ENCODE measurements at regions not wholly inside any gene's neighbourhood (a gene's known extent, or its start where the extent isn't known, plus 50 kb on each side); places are given as distances from the start of the nearest gene placed in this dataset.

- DNase-seq (no peak), ATAC-seq (ENCODE audit: insufficient read depth, low FRiP score) (no peak)
- Histone ChIP-seq H3K9ac (ENCODE audit: insufficient read depth in 1 of 2, low read length in 2 of 2) (no peak overlapping the region), H3K4me1 (ENCODE audit: control insufficient read depth in 5 of 5, insufficient read depth in 5 of 5, low read length in 5 of 5) (no peaks in the 10 kb centered on the region), H3K36me3 (ENCODE audit: control insufficient read depth in 4 of 4, insufficient read depth in 4 of 4, low read length in 4 of 4) (no peaks in the 10 kb centered on the region), H3K4me3 (no peak overlapping the region), H3K27ac (ENCODE audit: low read depth in 1 of 2, low read length in 1 of 2) (no peak overlapping the region), H3K9me3 (ENCODE audit: control insufficient read depth in 4 of 4, insufficient read depth in 3 of 4, low read length in 3 of 4) (peaks cover 0 to 3% (median 0%) of the 10 kb centered on the region in 4 donors), H3K27me3 (ENCODE audit: control insufficient read depth in 3 of 3, insufficient read depth in 3 of 3, low read length in 2 of 3) (no peaks in the 10 kb centered on the region)
- WGBS, 2 donors = 67 to 77% methylated on average over 7 of the region's 7 CpGs
- no peak for TF ChIP-seq CTCF (IDR thresholded peaks at IDR 0.05; ENCODE audit: control extremely low read depth, extremely low read depth)
These were observed 136.7 kb downstream of the MATN1 start for GRCh38 chr1:30586671-30587070.

- no peak overlapping the region for H3K27ac ChIP-seq (ENCODE audit: low read depth in 1 of 2, low read length in 1 of 2)
- no peaks in the 10 kb centered on the region for H3K36me3 ChIP-seq (ENCODE audit: control insufficient read depth in 4 of 4, insufficient read depth in 4 of 4, low read length in 4 of 4)
- no peaks in the 10 kb centered on the region for H3K4me1 ChIP-seq (ENCODE audit: control insufficient read depth in 5 of 5, insufficient read depth in 5 of 5, low read length in 5 of 5)
- no peaks in the 10 kb centered on the region for H3K27me3 ChIP-seq (ENCODE audit: control insufficient read depth in 3 of 3, insufficient read depth in 3 of 3, low read length in 2 of 3)
- ATAC-seq (ENCODE audit: insufficient read depth, low FRiP score) (no peak), DNase-seq (no peak)
- TF ChIP-seq CTCF (IDR thresholded peaks at IDR 0.05; ENCODE audit: control extremely low read depth, extremely low read depth) = no peak
- no peak overlapping the region for H3K4me3 ChIP-seq
- H3K9ac ChIP-seq (ENCODE audit: insufficient read depth in 1 of 2, low read length in 2 of 2) = no peak overlapping the region
- no peaks in the 10 kb centered on the region for H3K9me3 ChIP-seq (ENCODE audit: control insufficient read depth in 4 of 4, insufficient read depth in 3 of 4, low read length in 3 of 4)
These were observed 143.8 kb downstream of the MATN1 start for GRCh38 chr1:30579580-30579979.

GRCh38 chr1:30575066-30575465 is 148.3 kb downstream of the MATN1 start:
- ATAC-seq (ENCODE audit: insufficient read depth, low FRiP score) (no peak), DNase-seq (no peak)
- WGBS, 2 donors = 58 to 77% methylated on average over 5 of the region's 5 CpGs

More at GRCh38 chr1:30575066-30575465, 148.3 kb downstream of the MATN1 start:
- H3K4me3 ChIP-seq = no peak overlapping the region
- H3K27ac ChIP-seq (ENCODE audit: low read depth in 1 of 2, low read length in 1 of 2) = no peak overlapping the region
- H3K27me3 ChIP-seq (ENCODE audit: control insufficient read depth in 3 of 3, insufficient read depth in 3 of 3, low read length in 2 of 3) = no peaks in the 10 kb centered on the region
- no peak for TF ChIP-seq CTCF (IDR thresholded peaks at IDR 0.05; ENCODE audit: control extremely low read depth, extremely low read depth)
- no peaks in the 10 kb centered on the region for H3K4me1 ChIP-seq (ENCODE audit: control insufficient read depth in 5 of 5, insufficient read depth in 5 of 5, low read length in 5 of 5)
- H3K36me3 ChIP-seq (ENCODE audit: control insufficient read depth in 4 of 4, insufficient read depth in 4 of 4, low read length in 4 of 4) = no peaks in the 10 kb centered on the region
- no peak overlapping the region for H3K9ac ChIP-seq (ENCODE audit: insufficient read depth in 1 of 2, low read length in 2 of 2)
- H3K9me3 ChIP-seq (ENCODE audit: control insufficient read depth in 4 of 4, insufficient read depth in 3 of 4, low read length in 3 of 4) = no peaks in the 10 kb centered on the region
